HG02798 (cell line): ENCODE measurements at regions not wholly inside any gene's neighbourhood (a gene's known extent, or its start where the extent isn't known, plus 50 kb on each side); places are given as distances from the start of the nearest gene placed in this dataset.
A peak's percentile ranks its signal among the peaks of the same experiment; 100 is the strongest.
"Not testable (repeated sequence)": the region's sequence is repeated elsewhere in the genome, so short reads cannot be mapped to it uniquely, and the experiment has no call there.

Experiments used
- ATAC-seq: cut with Tn5 transposase; IDR thresholded peaks from one replicate; pipeline ENCODE4 v1.9.1; 2021; ENCODE audit warnings: mild to moderate bottlenecking; ENCODE audit not compliant: unreplicated experiment, poor library complexity

DNA sequence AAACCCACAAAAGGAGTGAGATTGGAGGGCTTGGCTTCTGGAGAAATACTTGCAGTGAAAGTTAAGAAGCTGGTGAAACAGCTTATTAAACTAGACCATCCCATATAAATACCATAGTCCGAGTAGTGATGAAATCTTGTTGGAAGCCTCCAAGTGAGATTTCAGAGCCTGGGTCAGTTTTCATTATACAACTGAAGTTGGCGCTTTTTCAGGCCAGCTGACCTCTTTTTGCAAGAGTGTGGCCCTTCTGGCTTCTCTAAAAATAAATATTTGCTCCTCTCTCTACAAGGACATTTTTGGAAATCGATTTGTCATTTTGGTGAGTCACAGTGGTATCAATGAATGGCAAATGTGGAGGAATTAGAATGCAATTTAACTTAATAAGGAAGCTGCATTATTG is 51.2 kb upstream of the THRB start:
- ATAC-seq, result no peak

DNA sequence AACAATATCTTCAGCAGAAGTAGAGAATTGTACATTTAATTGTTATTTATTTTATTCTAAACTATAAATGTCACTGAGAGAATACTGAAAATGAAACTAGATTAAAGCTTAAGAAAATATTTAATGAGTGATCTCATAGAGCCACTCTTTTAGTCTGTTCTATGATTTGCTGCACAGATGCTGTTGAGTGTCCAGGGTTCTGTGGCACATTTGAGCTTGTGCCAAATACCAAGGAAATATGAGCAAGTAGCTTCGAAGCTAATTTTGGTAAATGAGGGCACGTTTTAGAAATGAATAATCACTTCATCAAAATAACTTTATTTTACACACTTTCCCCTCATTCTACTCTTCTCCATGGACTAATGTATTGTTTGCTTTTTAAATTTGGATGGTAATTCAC is 53.6 kb upstream of the THRB start:
- no peak for ATAC-seq

DNA sequence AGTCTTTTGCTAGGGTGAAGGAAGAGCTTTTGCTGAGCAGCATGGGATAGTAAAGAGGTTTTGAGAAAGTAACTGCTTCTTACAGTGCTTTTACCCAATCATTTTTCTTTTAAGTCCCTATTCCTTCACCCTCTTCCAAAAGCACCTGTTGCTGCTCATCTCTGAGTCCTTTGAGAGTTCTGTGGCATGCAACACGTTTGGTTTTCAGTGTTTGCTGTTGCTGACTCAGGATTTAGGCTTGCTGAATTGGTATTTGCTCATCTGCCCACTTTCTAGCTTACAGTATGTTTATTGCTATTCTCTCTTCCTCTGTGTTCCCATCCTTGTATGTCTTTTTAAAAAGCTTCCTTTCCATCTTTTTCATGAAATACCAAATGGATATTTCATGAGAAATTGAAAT is 55.9 kb upstream of the THRB start:
- no peak for ATAC-seq

DNA sequence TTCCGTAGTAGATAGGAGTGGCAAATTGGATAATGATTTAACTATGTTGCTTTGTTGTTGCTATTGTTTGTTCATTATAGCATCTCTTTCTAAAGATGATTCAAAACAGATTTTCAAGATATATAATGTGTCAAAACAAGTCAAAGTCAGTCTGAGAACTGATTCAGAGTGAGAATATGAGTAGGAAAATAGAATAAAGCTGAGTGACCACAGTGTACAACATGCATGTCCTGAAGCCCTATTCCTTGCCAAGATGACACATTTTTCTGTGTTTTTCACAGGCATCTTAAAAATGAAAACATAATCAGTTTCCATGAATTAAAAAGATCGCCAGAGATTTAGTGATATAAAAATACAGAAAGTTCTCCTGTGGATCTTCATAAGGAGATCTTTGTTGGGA is 57.0 kb upstream of the THRB start:
- no peak for ATAC-seq

DNA sequence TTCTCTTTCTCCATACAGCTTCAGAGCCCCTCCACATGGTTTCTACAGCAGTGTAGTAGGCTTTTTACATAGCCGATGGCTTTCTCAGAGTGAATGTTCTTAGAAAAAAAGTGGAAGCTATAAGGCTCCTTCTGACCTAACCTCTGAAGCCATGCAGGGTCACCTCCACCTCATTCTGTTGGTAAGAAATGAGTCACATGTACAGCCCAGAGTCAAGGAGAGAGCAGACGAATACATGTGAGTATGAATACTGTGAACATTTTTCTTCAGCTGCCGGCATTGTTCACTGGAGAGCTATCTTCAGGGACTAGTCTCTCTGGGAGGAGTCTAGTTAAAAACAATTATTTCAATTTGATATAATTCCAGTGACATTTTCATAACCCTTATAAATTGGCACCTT is 68.2 kb upstream of the THRB start:
- ATAC-seq, result peak; percentile 79

DNA sequence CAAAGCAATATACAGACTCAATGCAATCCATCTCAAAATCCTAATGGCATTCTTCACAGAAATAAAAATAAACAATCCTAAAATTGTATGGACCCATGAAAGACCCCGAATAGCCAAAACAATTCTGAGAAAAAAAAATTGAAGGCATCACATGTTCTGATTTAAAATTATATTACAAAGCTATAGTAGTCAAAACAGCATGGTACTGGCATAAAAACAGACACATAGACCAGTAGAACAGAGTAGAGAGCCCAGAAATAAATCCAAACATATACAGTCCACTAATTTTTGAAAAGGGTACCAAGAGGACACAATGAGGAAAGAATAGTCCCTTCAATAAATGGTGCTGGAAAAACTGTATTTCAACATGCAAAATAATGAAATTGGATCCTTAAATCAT is 70.4 kb upstream of the THRB start:
- no peak for ATAC-seq

DNA sequence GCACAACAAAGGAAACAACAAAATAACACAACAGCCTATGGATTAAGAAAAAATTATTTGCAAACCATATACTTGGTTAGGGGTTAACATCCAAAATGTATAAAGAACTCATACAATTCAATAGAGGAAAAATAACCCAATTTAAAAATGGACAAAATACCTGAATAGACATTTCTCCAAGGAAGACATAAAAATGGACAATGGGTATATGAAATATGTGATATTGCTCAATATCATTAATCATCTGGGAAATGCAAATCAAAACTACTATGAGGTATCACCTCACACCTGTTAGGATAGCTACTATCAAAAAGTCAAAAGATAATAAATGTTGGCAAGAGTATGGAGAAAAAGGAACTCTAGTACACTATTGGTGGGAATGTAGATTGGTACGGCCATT is 71.0 kb upstream of the THRB start:
- no peak for ATAC-seq

- no peak for ATAC-seq
Observed at GRCh38 chr3:24566927-24567326, 72.3 kb upstream of the THRB start.

DNA sequence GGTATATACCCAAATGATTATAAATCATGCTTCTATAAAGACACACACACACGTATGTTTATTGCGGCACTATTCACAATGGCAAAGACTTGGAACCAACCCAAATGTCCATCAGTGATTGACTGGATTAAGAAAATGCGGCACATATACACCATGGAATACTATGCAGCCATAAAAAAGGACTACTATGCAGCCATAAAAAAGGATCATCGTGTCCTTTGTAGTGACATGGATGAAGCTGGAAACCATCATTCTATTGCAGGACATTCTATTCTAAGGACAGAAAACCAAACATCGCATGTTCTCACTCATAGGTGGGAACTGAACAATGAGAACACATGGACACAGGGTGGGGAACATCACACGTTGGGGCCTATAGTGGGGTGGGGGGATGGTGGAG is 77.8 kb upstream of the THRB start:
- ATAC-seq, result not testable (repeated sequence)

- ATAC-seq, result no peak
Observed at GRCh38 chr3:24573576-24573975, 78.9 kb upstream of the THRB start.

DNA sequence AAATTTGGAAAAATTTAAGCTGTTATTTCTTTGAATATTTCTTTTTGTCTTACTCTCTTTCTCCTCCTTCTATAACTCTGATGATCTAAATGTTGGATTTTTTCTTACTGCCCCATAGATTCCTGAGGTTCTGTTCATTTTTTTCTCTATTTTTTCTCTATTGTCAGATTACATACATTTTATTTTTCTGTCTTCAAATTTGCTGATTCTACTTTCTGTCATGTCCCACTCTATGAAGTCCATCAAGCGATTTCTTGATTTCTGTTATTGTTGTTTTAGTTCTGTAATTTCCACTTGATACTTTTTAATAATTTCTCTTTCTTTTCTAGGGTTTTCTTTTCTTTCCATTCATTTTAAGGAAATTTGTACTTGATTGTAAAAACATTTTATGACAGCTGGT is 83.7 kb upstream of the THRB start:
- ATAC-seq, result no peak

GRCh38 chr3:24578951-24579421 is 84.3 kb upstream of the THRB start:
- ATAC-seq, result no peak

DNA sequence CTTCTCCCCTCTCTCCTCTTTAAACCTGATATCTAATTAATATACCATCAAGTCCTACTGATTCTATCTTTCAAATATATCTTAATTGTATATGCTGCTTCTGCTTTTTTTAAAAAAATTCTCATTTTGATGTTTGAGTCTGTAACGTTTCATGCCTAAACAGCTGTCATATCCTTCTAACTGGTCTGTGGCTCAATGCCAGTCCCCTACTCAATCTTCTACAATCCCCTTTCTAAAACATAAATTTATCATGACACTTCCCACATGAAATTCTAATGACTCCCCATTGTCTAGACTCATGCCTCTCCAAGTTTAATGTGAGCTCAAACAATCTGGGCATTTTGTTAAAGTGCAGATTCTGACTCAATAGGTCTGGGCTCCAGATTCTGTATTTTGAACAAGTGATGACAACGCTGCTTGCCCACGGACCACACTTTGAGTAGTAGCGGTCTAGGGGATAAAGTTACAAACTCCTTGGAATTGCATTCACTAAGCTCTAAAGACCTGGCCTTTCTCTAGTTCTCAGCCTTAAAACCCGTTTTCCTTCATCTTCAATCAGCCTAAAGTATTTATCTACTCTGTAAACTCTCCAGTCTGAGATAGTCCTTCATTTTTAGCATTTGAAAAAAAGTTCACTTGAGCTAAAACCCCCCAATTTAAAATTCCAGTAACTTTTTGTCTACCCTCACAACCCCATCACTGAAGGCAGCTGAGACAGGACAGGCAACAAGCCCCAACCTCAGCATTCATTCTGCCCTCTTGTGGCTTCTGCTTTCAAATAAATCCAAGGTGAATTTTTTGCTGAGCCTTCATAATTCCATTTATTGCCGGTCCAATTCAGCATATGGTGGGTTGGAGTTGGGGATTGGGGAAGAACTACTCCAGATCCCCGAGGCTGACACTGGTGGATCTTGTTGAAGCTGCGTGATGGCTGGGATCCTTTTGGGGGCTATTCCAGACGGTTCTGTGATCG is 88.1 kb upstream of the THRB start:
- ATAC-seq, result no peak

GRCh38 chr3:24586920-24587319 is 92.3 kb upstream of the THRB start:
- ATAC-seq, result no peak

- ATAC-seq, result no peak
Observed at GRCh38 chr3:24588629-24589512, 94.2 kb upstream of the THRB start.

DNA sequence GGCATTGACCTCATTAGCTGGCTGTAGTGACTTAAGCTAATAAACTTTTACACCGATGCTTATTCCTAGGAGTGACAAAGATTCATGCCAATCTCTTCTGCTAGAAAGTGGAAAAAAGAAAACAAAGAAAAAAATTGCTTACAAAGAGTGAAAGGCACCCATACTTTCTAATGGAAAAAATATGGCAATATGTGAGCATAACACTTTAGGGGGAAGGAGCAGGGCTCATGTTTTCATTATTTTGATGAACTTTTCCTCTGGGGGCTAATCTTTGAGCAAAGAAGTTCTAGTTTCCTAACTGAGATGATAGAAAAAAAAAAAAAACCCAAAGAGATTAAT is 94.8 kb upstream of the THRB start:
- no peak for ATAC-seq

- ATAC-seq, result no peak
Observed at GRCh38 chr3:24589931-24590880, 95.6 kb upstream of the THRB start.

- ATAC-seq, result no peak
Observed at GRCh38 chr3:24591191-24591590, 96.5 kb upstream of the THRB start.

- ATAC-seq, result no peak
Observed at GRCh38 chr3:24591661-24592555, 97.3 kb upstream of the THRB start.
